Esophagus muscularis mucosa (tissue), 4 donors: ENCODE measurements at regions not wholly inside any gene's neighbourhood (a gene's known extent, or its start where the extent isn't known, plus 50 kb on each side); places are given as distances from the start of the nearest gene placed in this dataset.
"Not testable (repeated sequence)": the region's sequence is repeated elsewhere in the genome, so short reads cannot be mapped to it uniquely, and the experiment has no call there.

Experiments
- DNase-seq: peaks from one replicate; pipeline ENCODE4 v3.0.0-alpha.2; 2017; ENCODE audit errors: extremely low spot score
- H3K27ac ChIP-seq, 4 donors: fragments of 200-600 bp; sonication (generic); replicated peaks in 1 of 4; 1 replicate in 3 of 4; 2 replicates in 1 of 4; pipeline ENCODE4 v1.5.1; 2016 to 2019; ENCODE audit warnings: mild to moderate bottlenecking in 1 of 4
- H3K27me3 ChIP-seq, 4 donors: fragments of 200-600 bp; sonication (generic); one replicate each; pipeline versions ENCODE4 v1.5.1 to v1.6.0; 2016 to 2019
- H3K36me3 ChIP-seq, 4 donors: fragments of 200-600 bp; sonication (generic); one replicate each; pipeline ENCODE4 v1.5.1; 2016 to 2019
- H3K4me1 ChIP-seq, 4 donors: fragments of 200-600 bp; sonication (generic); one replicate each; pipeline ENCODE4 v1.5.1; 2016 to 2019
- H3K4me3 ChIP-seq, 4 donors: fragments of 200-600 bp; sonication (generic); 1 replicate in 2 of 4; 2 replicates in 2 of 4; pipeline ENCODE4 v1.5.1; 2016 to 2019; ENCODE audit warnings: mild to moderate bottlenecking in 4 of 4, moderate library complexity in 1 of 4
- H3K9me3 ChIP-seq, 4 donors: fragments of 200-600 bp; sonication (generic); 1 replicate in 3 of 4; 2 replicates in 1 of 4; pipeline ENCODE4 v1.5.1; 2016 to 2019
- CTCF ChIP-seq, 3 experiments: fragments of 200-600 bp in 2 of 3; fragments of 450-650 bp in 1 of 3; sonication (generic) in 2 of 3; IDR thresholded peaks; one replicate each; pipeline ENCODE4 v1.5.1; 2017 to 2019; ENCODE audit warnings: antibody characterized with exemption in 3 of 3, mild to moderate bottlenecking in 2 of 3, moderate library complexity in 1 of 3
- EP300 ChIP-seq: sonication (generic); formaldehyde crosslinking; IDR thresholded peaks from one replicate; pipeline ENCODE4 v1.6.1; 2017; ENCODE audit warnings: antibody characterized with exemption
- POLR2A ChIP-seq: fragments of 450-650 bp; IDR thresholded peaks from one replicate; pipeline ENCODE4 v1.6.1; 2017; ENCODE audit warnings: antibody characterized with exemption, moderate library complexity, mild to moderate bottlenecking, low read depth
- POLR2AphosphoS5 ChIP-seq, 2 donors: sonication (generic); formaldehyde crosslinking; IDR thresholded peaks; one replicate each; pipeline ENCODE4 v1.6.1; 2017; ENCODE audit warnings: antibody characterized with exemption in 2 of 2
- WGBS: methylation state at CpG from one replicate; pipeline ENCODE4 v1.1.5; 2018; 5-methylcytosine and 5-hydroxymethylcytosine counted together
- intact Hi-C: fragments of 100-400 bp; cut with DNase I; formaldehyde crosslinking; loops from one replicate; pipeline ENCODE4 v1.15.1; 2023

GRCh38 chr5:123992641-123993040 is 480.7 kb downstream of the CSNK1G3 start:
- WGBS = 80% methylated on average over 2 of the region's 2 CpGs
- H3K27me3 ChIP-seq = no peaks in the 10 kb centered on the region
- H3K36me3 ChIP-seq = no peaks in the 10 kb centered on the region
- no peaks in the 10 kb centered on the region for H3K9me3 ChIP-seq
- no peak overlapping the region for H3K4me3 ChIP-seq
- TF ChIP-seq POLR2A (no peak), CTCF (IDR thresholded peaks at IDR 0.05) (no peak), EP300 (no peak), POLR2AphosphoS5 (IDR thresholded peaks at IDR 0.05) (no peak)
- intact Hi-C loops = no loop called here
- H3K27ac ChIP-seq = no peak overlapping the region
- H3K4me1 ChIP-seq = peaks cover 0 to 8% (median 0%) of the 10 kb centered on the region in 4 donors
- no peak for DNase-seq

- DNase-seq = no peak
- TF ChIP-seq POLR2A (no peak), CTCF (IDR thresholded peaks at IDR 0.05) (no peak), POLR2AphosphoS5 (IDR thresholded peaks at IDR 0.05) (no peak), EP300 (no peak)
- Histone ChIP-seq H3K9me3 (peaks cover 0 to 10% (median 3%) of the 10 kb centered on the region in 4 donors), H3K27ac (no peak overlapping the region), H3K36me3 (no peaks in the 10 kb centered on the region), H3K27me3 (no peaks in the 10 kb centered on the region), H3K4me1 (no peaks in the 10 kb centered on the region), H3K4me3 (no peak overlapping the region)
- intact Hi-C loops = no loop called here
- WGBS = 90% methylated on average over 3 of the region's 5 CpGs
Observed at GRCh38 chr5:123987956-123988355, 476.0 kb downstream of the CSNK1G3 start.

DNA sequence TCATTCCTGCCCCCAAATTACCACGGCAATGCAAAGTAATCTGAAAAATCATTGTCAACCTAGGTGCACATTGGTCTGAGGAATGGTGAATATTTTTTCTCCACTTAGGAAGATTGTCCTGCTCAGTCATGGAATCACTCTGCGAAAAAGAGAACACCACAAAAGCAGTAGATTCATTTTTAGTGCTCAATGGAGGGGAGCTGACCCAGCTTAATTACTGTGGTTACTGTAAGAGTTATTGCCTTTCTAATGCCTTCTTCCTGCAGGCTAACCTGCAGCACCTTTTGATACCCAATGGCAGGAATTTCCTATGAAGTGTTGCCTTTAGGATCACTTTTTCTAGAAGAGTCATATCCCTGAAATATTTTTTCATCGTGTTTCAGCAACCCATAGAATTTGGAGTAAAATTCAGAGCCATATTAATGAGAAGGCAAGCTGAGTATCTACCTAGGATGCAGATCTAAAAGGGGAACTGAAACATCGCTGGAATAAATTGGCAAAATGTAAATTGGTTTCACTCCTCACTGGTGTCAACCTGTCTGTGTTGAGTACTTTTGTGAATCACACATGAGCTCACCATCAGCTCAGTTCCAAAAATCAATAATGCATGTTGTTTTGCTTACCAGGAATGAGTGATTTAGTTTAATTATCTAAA is 464.5 kb downstream of the CSNK1G3 start:
- TF ChIP-seq EP300 (no peak), POLR2AphosphoS5 (IDR thresholded peaks at IDR 0.05) (no peak), CTCF (IDR thresholded peaks at IDR 0.05) (no peak), POLR2A (no peak)

DNA sequence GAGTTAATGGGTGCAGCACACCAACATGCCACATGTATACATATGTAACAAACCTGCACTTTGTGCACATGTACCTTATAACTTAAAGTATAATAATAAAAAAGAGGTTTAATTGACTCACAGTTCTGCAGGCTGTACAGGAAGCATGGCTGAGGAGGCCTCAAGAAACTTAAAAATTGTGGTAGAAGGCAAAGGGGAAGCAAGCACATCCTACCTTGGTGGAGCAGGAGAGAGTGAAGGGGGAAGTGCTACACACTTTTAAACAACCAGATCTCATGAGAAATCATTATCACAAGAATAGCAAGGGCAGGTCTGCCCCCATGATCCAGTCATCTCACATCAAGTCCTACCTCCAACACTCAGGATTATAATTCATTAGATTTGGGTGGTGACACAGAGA is 463.5 kb downstream of the CSNK1G3 start:
- DNase-seq, intact Hi-C loops, H3K4me3 ChIP-seq, H3K27ac ChIP-seq, H3K4me1 ChIP-seq, H3K36me3 ChIP-seq, H3K27me3 ChIP-seq, H3K9me3 ChIP-seq: not testable (repeated sequence)

More for the DNA sequence above, 464.5 kb downstream of the CSNK1G3 start:
- WGBS = 88% methylated on average over 4 of the region's 4 CpGs
- Histone ChIP-seq H3K36me3 (no peaks in the 10 kb centered on the region), H3K27me3 (no peaks in the 10 kb centered on the region), H3K9me3 (no peaks in the 10 kb centered on the region), H3K4me3 (no peak overlapping the region), H3K27ac (no peak overlapping the region), H3K4me1 (no peaks in the 10 kb centered on the region)
- DNase-seq = no peak
- intact Hi-C loops = no loop called here

DNA sequence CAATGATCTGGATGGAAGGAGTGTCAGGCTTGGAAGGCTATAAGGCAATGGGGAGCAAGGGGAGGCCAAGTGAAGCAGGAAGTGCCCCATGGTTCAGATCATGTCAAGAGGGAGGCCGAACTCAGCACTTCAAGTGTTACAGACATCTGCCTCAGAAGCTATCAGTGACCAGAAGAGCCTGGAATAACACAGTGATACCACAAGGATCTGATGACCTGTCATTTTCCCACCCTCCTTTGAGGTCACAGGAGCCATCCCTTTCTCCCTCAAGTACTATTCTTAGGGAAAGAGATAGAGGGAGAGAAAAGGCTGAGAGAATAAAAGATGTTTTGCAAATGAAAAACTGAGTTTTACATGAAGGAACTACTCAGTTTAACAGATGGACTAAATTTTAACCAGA is 454.8 kb downstream of the CSNK1G3 start:
- TF ChIP-seq EP300 = no peak
- TF ChIP-seq POLR2A = no peak
- TF ChIP-seq POLR2AphosphoS5 (IDR thresholded peaks at IDR 0.05) = no peak
- TF ChIP-seq CTCF (IDR thresholded peaks at IDR 0.05) = no peak
- intact Hi-C loops = no loop called here
- Histone ChIP-seq H3K36me3 (no peaks in the 10 kb centered on the region), H3K9me3 (no peaks in the 10 kb centered on the region), H3K27me3 (no peaks in the 10 kb centered on the region), H3K4me3 (no peak overlapping the region), H3K27ac (no peak overlapping the region), H3K4me1 (no peaks in the 10 kb centered on the region)
- DNase-seq = no peak
- 100% methylated on average over 1 of the region's 1 CpG for WGBS
